ENCODE measurements at regions not wholly inside any gene's neighbourhood (a gene's known extent, or its start where the extent isn't known, plus 50 kb on each side); places are given as distances from the start of the nearest gene placed in this dataset.
"Not testable (repeated sequence)": the region's sequence is repeated elsewhere in the genome, so short reads cannot be mapped to it uniquely, and the experiment has no call there.

DNA sequence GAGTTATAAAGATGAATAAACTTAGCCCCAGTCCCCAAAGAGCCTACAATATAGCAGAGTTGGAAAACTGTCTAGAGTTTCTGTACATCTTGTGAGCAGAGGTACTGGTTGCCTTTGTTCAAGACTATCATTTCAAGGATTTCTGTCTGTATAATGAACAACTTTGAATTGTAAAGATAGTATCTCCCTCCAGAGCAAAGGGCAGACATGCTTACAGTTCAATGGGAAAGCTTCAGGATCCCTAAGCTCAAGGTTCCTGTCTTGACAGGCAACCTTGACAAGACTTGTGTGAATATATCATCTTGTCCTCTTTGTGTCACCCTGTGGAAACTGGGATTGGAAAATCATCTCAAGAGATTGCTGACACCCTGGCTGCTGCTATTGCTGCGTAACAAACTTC is 242.8 kb upstream of the VLDLR start:
- H3K4me3 ChIP-seq (ENCODE audit: low read length) = no peak overlapping the region
- intact Hi-C loops (cut with DNase I) = no loop called here
- no peaks in the 10 kb centered on the region for H3K4me1 ChIP-seq (ENCODE audit: control insufficient read depth, insufficient read depth, low read length)
- H3K9me3 ChIP-seq (ENCODE audit: control insufficient read depth, low read length) = no peaks in the 10 kb centered on the region
- no peak overlapping the region for H3K27ac ChIP-seq (ENCODE audit: low read length)
- DNase-seq (no peak), ATAC-seq (no peak)
- 94% methylated on average over 1 of the region's 1 CpG for WGBS
- no peaks in the 10 kb centered on the region for H3K27me3 ChIP-seq (ENCODE audit: control insufficient read depth, insufficient read depth)

DNA sequence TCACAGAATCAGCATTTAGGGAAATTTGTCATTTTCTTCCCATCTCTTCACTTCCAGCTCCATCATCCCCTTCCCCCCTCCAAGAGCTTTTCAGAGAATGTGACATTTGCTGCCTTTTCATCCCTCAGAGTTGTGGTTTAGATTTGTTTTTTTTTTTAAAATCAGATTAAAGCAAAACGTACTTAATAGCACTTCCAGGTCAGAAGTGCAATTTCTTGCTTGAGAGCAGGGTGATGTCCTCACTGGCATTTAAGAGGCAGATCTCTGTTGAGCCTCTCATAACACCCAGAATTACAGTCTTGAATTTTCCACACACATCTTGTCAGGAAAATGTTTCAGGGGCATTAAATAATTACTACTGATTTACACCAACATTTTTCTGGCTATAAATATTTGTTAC is 236.8 kb upstream of the VLDLR start:
- H3K27me3 ChIP-seq (ENCODE audit: control insufficient read depth, insufficient read depth) = no peaks in the 10 kb centered on the region
- WGBS = 10% methylated on average over 1 of the region's 1 CpG
- intact Hi-C loops (cut with DNase I) = no loop called here
- DNase-seq = no peak
- H3K9me3 ChIP-seq (ENCODE audit: control insufficient read depth, low read length) = no peaks in the 10 kb centered on the region
- H3K4me1 ChIP-seq (ENCODE audit: control insufficient read depth, insufficient read depth, low read length) = no peaks in the 10 kb centered on the region
- H3K27ac ChIP-seq (ENCODE audit: low read length) = no peak overlapping the region
- H3K4me3 ChIP-seq (ENCODE audit: low read length) = no peak overlapping the region
- ATAC-seq = no peak

DNA sequence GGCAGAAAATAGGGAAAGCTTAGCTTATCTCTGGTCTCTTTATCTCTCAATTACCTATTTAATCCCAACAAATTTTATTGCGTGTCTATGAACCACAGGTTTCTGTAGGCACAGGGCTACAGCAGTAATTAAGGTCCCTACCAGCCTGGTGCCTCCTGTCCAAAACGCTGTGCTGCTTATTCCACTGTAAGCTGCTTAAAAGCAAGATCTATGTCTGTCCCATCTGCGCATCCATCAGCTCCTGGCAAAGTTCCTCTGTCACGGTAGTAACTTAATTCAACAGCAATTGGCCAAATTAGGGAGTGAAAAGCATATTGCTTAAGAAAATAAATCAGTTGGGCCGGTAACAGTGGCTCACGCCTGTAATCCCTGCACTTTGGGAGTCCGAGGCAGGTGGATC is 235.8 kb upstream of the VLDLR start:
- Histone ChIP-seq H3K27me3 (ENCODE audit: control insufficient read depth, insufficient read depth) (no peaks in the 10 kb centered on the region), H3K27ac (ENCODE audit: low read length) (no peak overlapping the region), H3K4me1 (ENCODE audit: control insufficient read depth, insufficient read depth, low read length) (no peaks in the 10 kb centered on the region), H3K9me3 (ENCODE audit: control insufficient read depth, low read length) (no peaks in the 10 kb centered on the region), H3K4me3 (ENCODE audit: low read length) (no peak overlapping the region)
- 89% methylated on average over 7 of the region's 7 CpGs for WGBS
- DNase-seq (no peak), ATAC-seq (no peak)
- intact Hi-C loops (cut with DNase I) = no loop called here

DNA sequence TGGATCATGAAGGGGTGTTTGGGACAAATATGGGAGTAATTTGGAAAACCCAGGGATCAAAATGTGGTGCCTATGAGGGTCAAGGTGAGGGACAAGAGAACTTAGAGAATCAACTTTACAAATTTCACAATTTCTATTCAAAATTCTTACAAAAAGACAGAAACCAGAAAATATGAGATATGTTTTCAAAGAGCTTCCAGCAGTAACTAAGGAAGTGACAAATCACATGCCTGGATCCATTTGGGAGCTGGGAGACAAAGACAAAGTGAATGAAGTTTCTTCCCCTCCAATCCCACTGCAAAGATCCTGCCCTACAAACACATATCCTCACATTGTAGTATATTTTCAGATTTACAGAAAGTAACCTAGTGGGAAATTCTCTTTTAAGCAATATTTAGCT is 235.0 kb upstream of the VLDLR start:
- Histone ChIP-seq H3K27ac (ENCODE audit: low read length) (no peak overlapping the region), H3K9me3 (ENCODE audit: control insufficient read depth, low read length) (no peaks in the 10 kb centered on the region), H3K27me3 (ENCODE audit: control insufficient read depth, insufficient read depth) (no peaks in the 10 kb centered on the region), H3K4me1 (ENCODE audit: control insufficient read depth, insufficient read depth, low read length) (no peaks in the 10 kb centered on the region), H3K4me3 (ENCODE audit: low read length) (no peak overlapping the region)
- ATAC-seq (no peak), DNase-seq (no peak)
- intact Hi-C loops (cut with DNase I) = no loop called here

DNA sequence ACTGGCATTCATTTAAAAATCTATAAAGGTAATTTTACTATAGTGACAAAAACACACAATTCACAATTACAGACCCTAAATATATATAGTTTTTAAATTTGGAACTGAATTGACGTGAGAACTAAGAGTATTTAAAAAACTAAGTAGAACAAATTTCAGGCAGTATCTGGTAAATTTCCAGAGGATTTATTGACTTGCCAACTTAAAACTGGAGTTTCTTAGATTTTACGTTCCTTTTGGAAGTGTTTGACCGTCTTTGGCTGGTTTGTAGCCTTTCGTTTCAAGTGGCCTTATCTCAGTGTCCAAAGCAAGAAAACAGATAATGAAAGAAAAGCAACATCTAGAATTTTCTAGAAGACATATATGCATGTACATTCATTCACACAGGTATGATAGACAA is 234.4 kb upstream of the VLDLR start:
- ATAC-seq (no peak), DNase-seq (no peak)
- no peaks in the 10 kb centered on the region for H3K4me1 ChIP-seq (ENCODE audit: control insufficient read depth, insufficient read depth, low read length)
- intact Hi-C loops (cut with DNase I) = no loop called here
- H3K4me3 ChIP-seq (ENCODE audit: low read length) = no peak overlapping the region
- H3K27me3 ChIP-seq (ENCODE audit: control insufficient read depth, insufficient read depth) = no peaks in the 10 kb centered on the region
- no peak overlapping the region for H3K27ac ChIP-seq (ENCODE audit: low read length)
- H3K9me3 ChIP-seq (ENCODE audit: control insufficient read depth, low read length) = no peaks in the 10 kb centered on the region
- 61% methylated on average over 4 of the region's 4 CpGs for WGBS

DNA sequence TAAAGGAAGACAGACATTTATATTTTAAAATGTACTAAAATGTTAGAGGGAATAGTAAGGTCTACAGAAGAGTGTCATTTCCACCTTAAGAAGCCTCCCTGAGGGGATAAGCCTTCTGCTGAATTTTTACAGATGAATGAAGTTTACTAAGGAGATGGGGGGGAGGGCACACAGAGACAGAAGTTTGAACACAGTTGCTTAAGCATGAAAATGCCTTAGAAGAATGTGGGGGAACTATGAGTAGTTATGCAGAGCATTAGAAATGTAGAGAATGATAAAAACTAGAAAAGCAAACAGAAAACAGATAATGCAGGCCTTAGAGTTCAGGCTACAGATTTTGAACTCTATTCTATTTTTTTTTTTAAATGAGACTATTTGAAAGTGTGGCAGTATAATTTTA is 232.2 kb upstream of the VLDLR start:
- no peak for ATAC-seq

DNA sequence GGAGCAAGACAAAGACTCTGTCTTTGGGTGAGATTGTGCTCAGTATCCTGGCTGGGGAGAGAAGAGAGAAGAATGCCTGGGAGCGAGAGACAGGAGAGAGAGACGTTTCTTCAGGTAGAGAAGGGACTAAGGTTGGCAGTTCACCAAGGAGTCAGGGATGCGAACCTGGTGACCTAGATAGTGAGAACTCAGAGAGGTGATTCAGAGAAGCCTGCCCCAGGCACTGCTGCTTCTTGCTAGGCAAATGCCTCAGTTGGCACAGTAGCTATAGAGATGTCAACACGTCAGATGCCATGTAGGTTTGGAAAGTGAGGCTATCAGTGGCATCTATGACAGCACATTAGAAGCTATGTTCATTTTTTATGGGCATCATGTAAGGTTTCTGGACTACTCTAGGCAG is 231.6 kb upstream of the VLDLR start:
- H3K4me1 ChIP-seq (ENCODE audit: control insufficient read depth, insufficient read depth, low read length) = no peaks in the 10 kb centered on the region
- no peaks in the 10 kb centered on the region for H3K27me3 ChIP-seq (ENCODE audit: control insufficient read depth, insufficient read depth)
- H3K4me3 ChIP-seq (ENCODE audit: low read length) = no peak overlapping the region
- intact Hi-C loops (cut with DNase I) = no loop called here
- H3K9me3 ChIP-seq (ENCODE audit: control insufficient read depth, low read length) = no peaks in the 10 kb centered on the region
- 81% methylated on average over 4 of the region's 4 CpGs for WGBS
- no peak overlapping the region for H3K27ac ChIP-seq (ENCODE audit: low read length)
- ATAC-seq (no peak), DNase-seq (no peak)

More for the DNA sequence above, 232.2 kb upstream of the VLDLR start:
- Histone ChIP-seq H3K27me3 (ENCODE audit: control insufficient read depth, insufficient read depth) (no peaks in the 10 kb centered on the region), H3K4me3 (ENCODE audit: low read length) (no peak overlapping the region), H3K27ac (ENCODE audit: low read length) (no peak overlapping the region), H3K4me1 (ENCODE audit: control insufficient read depth, insufficient read depth, low read length) (no peaks in the 10 kb centered on the region), H3K9me3 (ENCODE audit: control insufficient read depth, low read length) (no peaks in the 10 kb centered on the region)
- no peak for DNase-seq
- intact Hi-C loops (cut with DNase I) = no loop called here

DNA sequence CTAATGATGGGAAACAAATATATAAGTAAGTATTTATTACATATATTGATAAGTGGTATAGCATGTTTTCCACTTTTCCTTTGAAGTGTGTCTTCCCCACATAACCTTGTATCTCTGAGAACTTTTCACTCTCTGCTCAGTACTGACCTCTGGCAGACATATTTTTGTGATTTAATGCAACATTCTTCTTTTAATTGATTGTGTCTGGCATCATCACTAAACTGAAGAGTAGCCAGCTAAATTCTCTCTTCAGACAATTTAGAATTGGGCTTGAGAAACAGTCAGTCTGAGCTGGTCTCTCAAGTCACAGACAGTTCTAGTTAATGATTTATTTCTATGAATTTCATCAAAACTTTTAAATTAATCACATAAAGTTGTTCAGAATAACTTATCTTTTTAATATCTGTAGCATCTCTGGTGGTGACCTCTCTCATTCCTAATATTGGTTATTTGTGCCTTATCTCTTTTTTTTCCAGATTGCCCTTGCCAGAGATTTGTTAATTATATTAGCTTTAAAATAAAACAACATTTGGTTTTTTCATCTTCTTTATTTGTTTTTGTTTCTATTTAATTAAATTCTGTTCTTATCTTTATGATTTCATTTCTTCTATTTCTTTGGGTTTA is 230.0 kb upstream of the VLDLR start:
- DNase-seq; H3K4me3 ChIP-seq (ENCODE audit: low read length); H3K4me1 ChIP-seq (ENCODE audit: control insufficient read depth, insufficient read depth, low read length); intact Hi-C loops (cut with DNase I); H3K27me3 ChIP-seq (ENCODE audit: control insufficient read depth, insufficient read depth); H3K27ac ChIP-seq (ENCODE audit: low read length); H3K9me3 ChIP-seq (ENCODE audit: control insufficient read depth, low read length); ATAC-seq: not testable (repeated sequence)

DNA sequence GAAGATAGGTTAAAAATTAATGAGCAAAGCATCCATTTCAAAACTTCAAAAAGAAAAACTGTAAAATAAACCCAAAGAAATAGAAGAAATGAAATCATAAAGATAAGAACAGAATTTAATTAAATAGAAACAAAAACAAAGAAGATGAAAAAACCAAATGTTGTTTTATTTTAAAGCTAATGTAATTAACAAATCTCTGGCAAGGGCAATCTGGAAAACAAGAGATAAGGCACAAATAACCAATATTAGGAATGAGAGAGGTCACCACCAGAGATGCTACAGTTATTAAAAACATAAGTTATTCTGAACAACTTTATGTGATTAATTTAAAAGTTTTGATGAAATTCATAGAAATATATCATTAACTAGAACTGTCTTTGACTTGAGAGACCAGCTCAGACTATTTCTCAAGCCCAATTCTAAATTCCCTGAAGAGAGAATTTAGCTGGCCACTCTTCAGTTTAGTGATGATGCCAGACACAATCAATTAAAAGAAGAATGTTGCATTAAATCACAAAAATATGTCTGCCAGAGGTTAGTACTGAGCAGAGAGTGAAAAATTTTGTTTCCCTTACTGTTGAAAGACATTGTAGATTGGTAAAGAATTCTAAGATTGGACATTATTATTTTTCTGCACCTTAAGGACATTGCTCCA is 227.4 kb upstream of the VLDLR start:
- DNase-seq; H3K27me3 ChIP-seq (ENCODE audit: control insufficient read depth, insufficient read depth); H3K4me3 ChIP-seq (ENCODE audit: low read length); H3K27ac ChIP-seq (ENCODE audit: low read length); H3K9me3 ChIP-seq (ENCODE audit: control insufficient read depth, low read length); intact Hi-C loops (cut with DNase I); ATAC-seq; H3K4me1 ChIP-seq (ENCODE audit: control insufficient read depth, insufficient read depth, low read length): not testable (repeated sequence)

DNA sequence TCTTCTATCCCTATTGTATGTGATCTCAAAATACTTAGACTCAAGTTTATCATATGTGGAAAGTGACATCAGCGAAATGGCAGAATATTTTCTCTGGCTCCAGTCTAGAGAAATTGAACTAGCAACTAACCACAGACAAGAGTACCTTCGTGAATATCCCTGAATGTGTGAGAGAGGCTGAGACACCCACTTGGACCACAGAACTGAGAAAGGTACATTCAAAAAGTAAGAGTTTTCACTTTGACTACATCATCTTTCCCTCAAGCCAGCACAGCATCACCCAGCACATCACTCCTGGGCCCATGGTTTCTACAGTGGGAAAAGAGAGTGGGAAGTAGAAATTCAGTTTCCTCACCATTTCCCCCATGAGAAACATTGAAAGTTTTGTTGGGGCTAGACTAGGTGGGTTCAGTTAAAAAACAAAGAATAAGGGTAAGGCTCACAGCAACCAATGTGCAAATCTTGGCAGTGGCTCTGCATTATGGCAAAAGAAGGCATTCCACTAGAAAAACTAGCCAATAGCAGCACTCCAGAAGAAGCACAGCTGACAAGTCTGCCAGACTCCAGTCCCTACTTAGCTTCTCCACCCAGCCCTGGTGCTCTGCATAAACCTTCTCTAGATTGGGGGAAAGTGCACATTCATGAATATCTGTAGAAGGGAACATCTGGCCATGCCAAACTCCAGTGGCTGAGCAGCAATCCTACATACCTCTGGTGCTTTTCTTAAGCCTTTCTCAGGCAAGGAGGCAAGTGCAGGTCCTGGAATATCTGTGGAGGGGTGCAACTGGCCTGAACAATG is 225.6 kb upstream of the VLDLR start:
- intact Hi-C loops (cut with DNase I) = no loop called here
- no peaks in the 10 kb centered on the region for H3K27me3 ChIP-seq (ENCODE audit: control insufficient read depth, insufficient read depth)
- no peak overlapping the region for H3K27ac ChIP-seq (ENCODE audit: low read length)
- 83% methylated on average over 2 of the region's 2 CpGs for WGBS
- H3K4me3 ChIP-seq (ENCODE audit: low read length) = no peak overlapping the region
- ATAC-seq (no peak), DNase-seq (no peak)
- no peaks in the 10 kb centered on the region for H3K9me3 ChIP-seq (ENCODE audit: control insufficient read depth, low read length)
- no peaks in the 10 kb centered on the region for H3K4me1 ChIP-seq (ENCODE audit: control insufficient read depth, insufficient read depth, low read length)

DNA sequence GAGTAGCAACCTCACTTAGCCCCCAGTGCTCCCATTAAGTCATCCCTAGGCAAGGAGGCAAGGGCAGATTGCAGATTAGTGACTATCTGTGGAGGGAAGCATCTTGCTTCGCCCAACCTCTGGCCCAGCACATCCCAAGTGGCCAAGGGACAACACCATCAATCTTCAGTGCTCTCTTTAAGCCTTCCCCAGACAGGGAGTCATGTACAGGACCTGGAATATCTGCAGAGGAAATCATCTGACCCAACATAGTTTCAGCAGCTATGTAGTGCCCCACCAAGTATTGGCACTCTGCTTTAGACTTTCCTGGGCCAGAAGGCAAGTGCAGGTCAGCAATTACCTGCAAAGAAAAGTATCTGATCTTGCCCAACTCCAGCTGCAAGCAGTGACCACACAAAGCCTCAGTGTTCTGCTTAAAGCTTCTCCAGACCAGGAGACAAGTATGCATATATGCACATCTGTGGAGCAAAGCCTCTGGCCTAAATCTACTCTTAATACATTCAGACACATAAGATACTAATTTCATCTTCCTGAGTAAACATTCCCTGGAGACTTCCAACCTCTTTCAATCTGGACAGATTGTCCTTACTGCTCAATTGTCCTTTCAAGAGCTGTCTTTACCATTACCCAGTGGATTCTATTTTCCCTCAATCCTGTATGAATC is 224.8 kb upstream of the VLDLR start:
- DNase-seq (no peak), ATAC-seq (no peak)
- Histone ChIP-seq H3K27ac (ENCODE audit: low read length) (no peak overlapping the region), H3K4me1 (ENCODE audit: control insufficient read depth, insufficient read depth, low read length) (no peaks in the 10 kb centered on the region), H3K9me3 (ENCODE audit: control insufficient read depth, low read length) (no peaks in the 10 kb centered on the region), H3K27me3 (ENCODE audit: control insufficient read depth, insufficient read depth) (no peaks in the 10 kb centered on the region), H3K4me3 (ENCODE audit: low read length) (no peak overlapping the region)
- WGBS = 0% methylated on average over 1 of the region's 1 CpG
- intact Hi-C loops (cut with DNase I) = no loop called here
